ENCODE measurements at regions not wholly inside any gene's neighbourhood (a gene's known extent, or its start where the extent isn't known, plus 50 kb on each side); places are given as distances from the start of the nearest gene placed in this dataset.

GRCh38 chr6:21396313-21396712 lies 197.2 kb upstream of the SOX4 start:
- H3K4me3 Mint-ChIP-seq = no peak overlapping the region
- H3K27me3 Mint-ChIP-seq (ENCODE audit: low read depth) = no peaks in the 10 kb centered on the region
- DNase-seq (ENCODE audit: low spot score in 2 of 2, unreplicated experiment in 2 of 2) = no peak
- H3K9me3 Mint-ChIP-seq = no peaks in the 10 kb centered on the region
- H3K27ac Mint-ChIP-seq = peak overlapping the region; percentile 39
- H3K36me3 Mint-ChIP-seq = no peaks in the 10 kb centered on the region
- TF ChIP-seq CTCF (IDR thresholded peaks at IDR 0.05; ENCODE audit: unreplicated experiment) = no peak
- peaks cover 45% of the 10 kb centered on the region for H3K4me1 Mint-ChIP-seq

DNA sequence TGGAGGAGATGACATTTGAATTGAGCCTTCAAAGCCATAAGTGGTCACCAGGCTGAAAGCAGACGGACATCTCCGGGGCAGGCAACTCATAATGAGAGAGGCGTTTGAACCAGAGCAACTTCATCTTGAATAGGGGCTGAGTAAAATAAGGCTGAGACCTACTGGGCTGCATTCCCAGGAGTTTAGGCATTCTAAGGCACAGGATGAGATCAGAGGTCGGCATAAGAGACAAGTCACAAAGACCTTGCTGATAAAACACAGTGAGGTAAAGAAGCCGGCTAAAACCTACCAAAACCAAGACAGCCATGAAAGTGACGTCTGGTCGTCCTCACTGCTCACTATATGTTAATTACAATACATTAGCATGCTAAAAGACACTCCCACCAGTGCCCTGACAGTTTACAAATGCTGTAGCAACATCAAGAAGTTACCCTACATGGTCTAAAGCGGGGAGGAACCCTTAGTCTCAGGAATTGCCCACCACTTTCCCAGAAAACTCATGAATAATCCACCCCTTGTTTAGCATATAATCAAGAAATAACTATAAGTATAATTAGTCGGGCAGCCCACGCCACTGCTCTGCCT lies 194.7 kb upstream of the SOX4 start:
- no peak for TF ChIP-seq CTCF (IDR thresholded peaks at IDR 0.05; ENCODE audit: unreplicated experiment)
- Mint-ChIP-seq H3K4me1 (peaks cover 35% of the 10 kb centered on the region), H3K27ac (no peak overlapping the region), H3K27me3 (ENCODE audit: low read depth) (no peaks in the 10 kb centered on the region), H3K36me3 (no peaks in the 10 kb centered on the region), H3K4me3 (no peak overlapping the region), H3K9me3 (no peaks in the 10 kb centered on the region)
- DNase-seq (ENCODE audit: low spot score in 2 of 2, unreplicated experiment in 2 of 2) = no peak

GRCh38 chr6:21402368-21402767 lies 191.2 kb upstream of the SOX4 start:
- H3K27ac Mint-ChIP-seq = no peak overlapping the region
- no peaks in the 10 kb centered on the region for H3K9me3 Mint-ChIP-seq
- H3K4me1 Mint-ChIP-seq = peaks cover 6% of the 10 kb centered on the region
- H3K36me3 Mint-ChIP-seq = no peaks in the 10 kb centered on the region
- no peak for TF ChIP-seq CTCF (IDR thresholded peaks at IDR 0.05; ENCODE audit: unreplicated experiment)
- DNase-seq (ENCODE audit: low spot score in 2 of 2, unreplicated experiment in 2 of 2) = no peak
- H3K27me3 Mint-ChIP-seq (ENCODE audit: low read depth) = no peaks in the 10 kb centered on the region
- no peak overlapping the region for H3K4me3 Mint-ChIP-seq

- H3K9me3 Mint-ChIP-seq = peaks cover 8% of the 10 kb centered on the region
- no peak for DNase-seq (ENCODE audit: low spot score in 2 of 2, unreplicated experiment in 2 of 2)
- no peak overlapping the region for H3K4me3 Mint-ChIP-seq
- TF ChIP-seq CTCF (IDR thresholded peaks at IDR 0.05; ENCODE audit: unreplicated experiment) = no peak
- no peaks in the 10 kb centered on the region for H3K36me3 Mint-ChIP-seq
- no peak overlapping the region for H3K27ac Mint-ChIP-seq
- no peaks in the 10 kb centered on the region for H3K27me3 Mint-ChIP-seq (ENCODE audit: low read depth)
- H3K4me1 Mint-ChIP-seq = peaks cover 9% of the 10 kb centered on the region
These were observed 189.0 kb upstream of the SOX4 start for GRCh38 chr6:21404577-21404976.

DNA sequence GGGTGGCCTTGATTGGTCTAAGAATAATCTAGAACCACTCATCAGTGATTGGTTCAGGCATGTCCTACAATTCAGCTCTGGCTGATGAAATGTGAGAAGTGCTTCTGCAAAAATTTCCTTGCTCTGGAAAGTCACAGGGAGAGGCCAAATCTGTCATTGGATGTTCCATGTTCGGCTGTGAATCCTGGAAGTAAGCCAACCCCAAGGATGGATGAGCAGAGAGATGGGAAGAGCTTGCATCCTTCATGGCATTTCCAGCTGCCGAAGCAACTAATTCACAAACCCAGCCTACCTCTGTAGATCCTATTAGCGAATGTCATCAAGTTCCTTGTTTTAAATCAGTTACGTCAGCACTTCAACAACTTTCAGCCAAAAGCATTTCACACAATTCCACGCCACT lies 187.2 kb upstream of the SOX4 start:
- H3K9me3 Mint-ChIP-seq = peaks cover 11% of the 10 kb centered on the region

More for the DNA sequence above, 187.2 kb upstream of the SOX4 start:
- DNase-seq (ENCODE audit: low spot score in 2 of 2, unreplicated experiment in 2 of 2) = no peak
- TF ChIP-seq CTCF (IDR thresholded peaks at IDR 0.05; ENCODE audit: unreplicated experiment) = no peak
- Mint-ChIP-seq H3K4me1 (peaks cover 8% of the 10 kb centered on the region), H3K27me3 (ENCODE audit: low read depth) (no peaks in the 10 kb centered on the region), H3K4me3 (no peak overlapping the region), H3K36me3 (peaks cover 3% of the 10 kb centered on the region), H3K27ac (no peak overlapping the region)

All from mesothelial cell of epicardium (in vitro differentiated cells).